Adrenal gland (tissue), 9 donors: ENCODE measurements at regions not wholly inside any gene's neighbourhood (a gene's known extent, or its start where the extent isn't known, plus 50 kb on each side); places are given as distances from the start of the nearest gene placed in this dataset.

ENCODE experiments used
- DNase-seq, 7 donors: peaks; one replicate each; pipeline ENCODE4 v3.0.0-alpha.2; 2019 to 2020
- H3K27ac ChIP-seq, 5 donors: fragments of 200-600 bp; sonication (generic) in 4 of 5; 1 replicate in 3 of 5; 2 replicates in 2 of 5; pipeline versions ENCODE4 v1.5.1 to v1.8.0; 2016 to 2020; ENCODE audit warnings: mild to moderate bottlenecking in 1 of 5
- H3K27me3 ChIP-seq: fragments of 200-600 bp; 2 replicates; pipeline ENCODE4 v1.8.0; 2021
- H3K36me3 ChIP-seq, 2 donors: fragments of 200-600 bp; replicated peaks in 1 of 2; 1 replicate in 1 of 2; 2 replicates in 1 of 2; pipeline versions ENCODE4 v1.5.1 to v1.8.0; 2018 to 2022
- H3K4me1 ChIP-seq, 2 donors: fragments of 200-600 bp; replicated peaks in 1 of 2; 1 replicate in 1 of 2; 2 replicates in 1 of 2; pipeline versions ENCODE4 v1.5.1 to v1.8.0; 2018 to 2021
- H3K4me3 ChIP-seq, 4 donors: fragments of 200-600 bp; sonication (generic) in 3 of 4; one replicate each; pipeline ENCODE4 v1.5.1; 2016 to 2018
- H3K9me3 ChIP-seq, 3 donors: fragments of 200-600 bp; sonication (generic) in 1 of 3; replicated peaks in 1 of 3; 1 replicate in 2 of 3; 2 replicates in 1 of 3; pipeline versions ENCODE4 v1.5.1 to v1.8.0; 2016 to 2021
- POLR2A ChIP-seq, 2 donors: fragments of 450-650 bp; IDR thresholded peaks; one replicate each; pipeline ENCODE4 v1.6.1; 2017; ENCODE audit warnings: antibody characterized with exemption in 2 of 2, mild to moderate bottlenecking in 2 of 2, moderate library complexity in 1 of 2
- WGBS, 4 donors: extraction: QIAGEN DNeasy Blood & Tissue Kit in 2 of 4; methylation state at CpG; one replicate each; pipeline versions ENCODE4 v1.1.5 to v1.1.7; 2013 to 2017; 5-methylcytosine and 5-hydroxymethylcytosine counted together
- intact Hi-C, 2 donors: fragments of 100-400 bp; cut with DNase I; formaldehyde crosslinking; loops; one replicate each; pipeline versions ENCODE4 v1.14.1 to v1.15.0; 2022 to 2023
- TF ChIP-seq, protein P1 (sequence below), 6 experiments: fragments of 450-650 bp in 4 of 6; fragments of 200-600 bp in 2 of 6; sonication (generic) in 1 of 6; IDR thresholded peaks; 1 replicate in 5 of 6; 2 replicates in 1 of 6; pipeline versions ENCODE4 v1.5.1 to v1.8.0; 2016 to 2021; ENCODE audit warnings: antibody characterized with exemption in 6 of 6, mild to moderate bottlenecking in 2 of 6, moderate library complexity in 1 of 6
- donor health status: healthy with polysubstance abuse.
- donor health status: Bipolar disorder and iron deficiency.
- donor health status: DM: yes; HTN: yes; CAD: no.
- donor health status: DM: no; HTN: no; CAD: no.
- donor health status: DM: no; HTN: no; CAD: no.

- Histone ChIP-seq H3K9me3 (no peaks in the 10 kb centered on the region), H3K27ac (no peak overlapping the region), H3K27me3 (no peaks in the 10 kb centered on the region), H3K4me1 (peaks cover 0 to 8% of the 10 kb centered on the region in 2 donors), H3K4me3 (no peak overlapping the region), H3K36me3 (no peaks in the 10 kb centered on the region)
- 83 to 96% (median 89%) methylated on average over 15 to 46 of the region's 46 CpGs for WGBS, 4 donors
- no peak for DNase-seq
- TF ChIP-seq, protein P1, sequence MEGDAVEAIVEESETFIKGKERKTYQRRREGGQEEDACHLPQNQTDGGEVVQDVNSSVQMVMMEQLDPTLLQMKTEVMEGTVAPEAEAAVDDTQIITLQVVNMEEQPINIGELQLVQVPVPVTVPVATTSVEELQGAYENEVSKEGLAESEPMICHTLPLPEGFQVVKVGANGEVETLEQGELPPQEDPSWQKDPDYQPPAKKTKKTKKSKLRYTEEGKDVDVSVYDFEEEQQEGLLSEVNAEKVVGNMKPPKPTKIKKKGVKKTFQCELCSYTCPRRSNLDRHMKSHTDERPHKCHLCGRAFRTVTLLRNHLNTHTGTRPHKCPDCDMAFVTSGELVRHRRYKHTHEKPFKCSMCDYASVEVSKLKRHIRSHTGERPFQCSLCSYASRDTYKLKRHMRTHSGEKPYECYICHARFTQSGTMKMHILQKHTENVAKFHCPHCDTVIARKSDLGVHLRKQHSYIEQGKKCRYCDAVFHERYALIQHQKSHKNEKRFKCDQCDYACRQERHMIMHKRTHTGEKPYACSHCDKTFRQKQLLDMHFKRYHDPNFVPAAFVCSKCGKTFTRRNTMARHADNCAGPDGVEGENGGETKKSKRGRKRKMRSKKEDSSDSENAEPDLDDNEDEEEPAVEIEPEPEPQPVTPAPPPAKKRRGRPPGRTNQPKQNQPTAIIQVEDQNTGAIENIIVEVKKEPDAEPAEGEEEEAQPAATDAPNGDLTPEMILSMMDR (IDR thresholded peaks at IDR 0.05), result no peak
- no peak for TF ChIP-seq POLR2A (IDR thresholded peaks at IDR 0.05)
- intact Hi-C loops, result no loop called here
Observed at GRCh38 chr6:163834226-163834970, 419.9 kb downstream of the QKI start.

- intact Hi-C loops, result no loop called here
- H3K36me3 ChIP-seq, result no peaks in the 10 kb centered on the region
- 93 to 95% (median 93%) methylated on average over 2 of the region's 2 CpGs for WGBS, 4 donors
- peaks cover 1% of the 10 kb centered on the region for H3K27me3 ChIP-seq
- no peak overlapping the region for H3K4me3 ChIP-seq
- H3K4me1 ChIP-seq, result no peaks in the 10 kb centered on the region
- no peaks in the 10 kb centered on the region for H3K9me3 ChIP-seq
- TF ChIP-seq, protein P1 (IDR thresholded peaks at IDR 0.05), result no peak
- TF ChIP-seq POLR2A (IDR thresholded peaks at IDR 0.05), result no peak
- no peak for DNase-seq
- no peak overlapping the region for H3K27ac ChIP-seq
Observed at GRCh38 chr6:163831736-163832135, 417.2 kb downstream of the QKI start.

DNA sequence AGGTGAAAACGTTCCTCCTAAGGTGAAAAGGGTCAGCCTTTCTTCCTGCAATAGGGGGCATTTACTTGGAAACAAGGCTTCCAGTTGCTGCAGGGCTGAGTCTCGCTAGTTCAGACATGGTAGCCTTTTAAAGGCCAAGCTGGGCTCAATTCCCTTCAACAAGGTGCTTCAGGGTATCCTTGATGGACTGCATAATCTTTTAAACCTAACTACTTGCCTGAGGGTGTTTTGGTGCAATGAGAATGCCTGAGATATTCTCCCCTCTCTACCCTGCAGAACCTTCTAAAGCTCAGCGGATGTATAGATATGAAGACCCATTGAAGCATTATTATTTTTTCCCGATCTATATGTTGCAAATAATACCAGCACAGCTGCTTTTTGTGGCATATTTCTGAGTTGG, 416.1 kb downstream of the QKI start:
- WGBS, 4 donors, result 79 to 86% (median 84%) methylated on average over 4 of the region's 4 CpGs
- no peaks in the 10 kb centered on the region for H3K9me3 ChIP-seq
- no peak for DNase-seq
- no peaks in the 10 kb centered on the region for H3K36me3 ChIP-seq
- no peak overlapping the region for H3K4me3 ChIP-seq
- peaks cover 4% of the 10 kb centered on the region for H3K27me3 ChIP-seq
- intact Hi-C loops, result no loop called here
- no peaks in the 10 kb centered on the region for H3K4me1 ChIP-seq
- H3K27ac ChIP-seq, result no peak overlapping the region
- TF ChIP-seq POLR2A (IDR thresholded peaks at IDR 0.05), result no peak
- TF ChIP-seq, protein P1 (IDR thresholded peaks at IDR 0.05), result no peak

GRCh38 chr6:163828038-163828795, 413.7 kb downstream of the QKI start:
- H3K9me3 ChIP-seq, result no peaks in the 10 kb centered on the region
- peaks cover 4% of the 10 kb centered on the region for H3K27me3 ChIP-seq
- no peaks in the 10 kb centered on the region for H3K36me3 ChIP-seq
- no peak overlapping the region for H3K4me3 ChIP-seq
- no peaks in the 10 kb centered on the region for H3K4me1 ChIP-seq
- WGBS, 4 donors, result 70 to 89% (median 81%) methylated on average over 7 to 14 of the region's 14 CpGs
- H3K27ac ChIP-seq, result no peak overlapping the region
- intact Hi-C loops, result no loop called here
- no peak for TF ChIP-seq POLR2A (IDR thresholded peaks at IDR 0.05)
- TF ChIP-seq, protein P1 (IDR thresholded peaks at IDR 0.05), result no peak
- DNase-seq, result no peak
